HG02840 (cell line): ENCODE measurements at regions not wholly inside any gene's neighbourhood (a gene's known extent, or its start where the extent isn't known, plus 50 kb on each side); places are given as distances from the start of the nearest gene placed in this dataset.
"Not testable (repeated sequence)": the region's sequence is repeated elsewhere in the genome, so short reads cannot be mapped to it uniquely, and the experiment has no call there.

Experiments used
- ATAC-seq: cut with Tn5 transposase; IDR thresholded peaks from one replicate; pipeline ENCODE4 v1.9.1; 2021; ENCODE audit warnings: mild to moderate bottlenecking, moderate library complexity, moderate number of reproducible peaks; ENCODE audit not compliant: unreplicated experiment, low FRiP score

DNA sequence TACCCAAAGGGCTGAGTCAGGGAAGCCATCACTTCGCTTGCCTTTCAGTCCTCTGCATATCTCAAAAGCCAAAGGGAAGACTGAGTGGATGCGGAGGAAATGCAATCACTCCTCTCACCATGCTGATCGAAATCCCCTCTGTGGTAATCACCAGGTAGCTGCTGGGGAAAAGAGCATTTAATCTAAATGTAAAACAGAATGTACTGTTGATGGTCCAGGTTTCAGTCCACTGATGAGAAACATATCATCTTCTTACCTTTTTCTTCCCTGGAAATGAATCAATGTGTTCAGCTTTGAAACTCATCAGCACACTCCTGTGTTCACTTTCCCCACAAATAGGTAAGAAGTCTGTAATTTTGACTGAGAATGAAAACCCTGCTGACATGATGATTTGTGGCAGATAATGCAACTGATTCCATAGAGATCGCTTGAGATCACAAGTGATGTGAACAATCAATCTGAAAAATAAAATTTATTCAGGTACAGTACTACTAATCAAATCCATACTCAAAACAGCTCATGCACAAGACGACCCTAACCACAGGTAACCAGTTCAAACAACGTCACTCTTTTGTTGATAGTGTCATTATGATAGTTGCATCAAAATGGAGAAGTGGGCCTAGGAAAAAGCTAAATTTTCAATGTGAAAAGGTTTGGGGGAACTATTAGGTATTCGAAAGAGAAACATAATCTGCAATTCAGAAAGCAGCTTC lies 454.0 kb upstream of the RGMB start:
- no peak for ATAC-seq

DNA sequence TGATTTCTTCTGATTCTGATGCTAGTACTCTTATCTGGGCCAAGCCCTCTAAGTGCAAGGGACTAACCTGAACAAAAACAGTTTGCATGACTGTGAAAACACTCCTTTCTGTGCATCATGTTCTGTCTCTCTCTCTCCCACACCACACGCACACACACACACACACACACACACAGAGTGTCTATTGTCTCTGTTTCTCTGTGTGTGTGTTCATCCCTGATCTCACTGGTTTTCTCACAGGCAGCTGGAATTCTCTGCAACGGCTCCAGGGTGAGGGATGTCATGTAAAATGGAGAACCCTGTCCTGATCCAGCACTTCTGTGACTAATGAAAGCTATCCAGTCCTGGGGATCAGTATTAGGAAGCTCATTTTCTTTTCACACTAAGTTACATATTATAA lies 453.1 kb upstream of the RGMB start:
- no peak for ATAC-seq

DNA sequence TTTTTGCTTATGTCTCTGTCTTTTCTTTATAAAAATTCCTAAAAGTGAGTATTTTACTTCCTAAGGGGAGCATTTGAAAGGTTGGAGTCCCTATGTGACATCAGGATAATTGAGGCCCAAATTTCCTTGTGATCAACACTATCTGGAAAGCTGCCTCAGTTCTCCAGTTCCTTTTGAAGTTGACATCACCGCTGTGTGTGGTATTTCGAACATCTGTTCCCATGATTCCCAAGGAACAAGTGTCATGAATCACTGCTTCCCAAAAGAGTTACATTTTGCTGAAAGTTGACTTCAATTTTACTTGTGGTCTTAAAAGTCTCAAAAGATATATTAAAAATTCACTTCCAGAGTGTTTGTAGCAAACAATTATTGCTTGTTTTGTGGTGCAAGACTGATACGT lies 452.1 kb upstream of the RGMB start:
- ATAC-seq, result no peak

DNA sequence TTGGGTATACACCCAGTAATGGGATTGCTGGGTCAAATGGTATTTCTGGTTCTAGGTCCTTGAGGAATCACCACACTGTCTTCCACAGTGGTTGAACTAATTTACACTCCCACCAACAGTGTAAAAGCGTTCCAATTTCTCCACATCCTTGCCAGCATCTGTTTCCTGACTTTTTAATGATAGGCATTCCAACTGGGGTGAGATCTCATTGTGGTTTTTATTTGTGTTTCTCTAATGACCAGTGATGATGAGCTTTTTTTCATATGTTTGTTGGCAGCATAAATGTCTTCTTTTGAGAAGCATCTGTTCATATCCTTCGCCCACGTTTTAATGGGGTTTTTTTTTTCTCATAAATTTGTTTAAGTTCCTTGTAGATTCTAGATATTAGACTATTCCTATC lies 448.3 kb upstream of the RGMB start:
- not testable (repeated sequence) for ATAC-seq

DNA sequence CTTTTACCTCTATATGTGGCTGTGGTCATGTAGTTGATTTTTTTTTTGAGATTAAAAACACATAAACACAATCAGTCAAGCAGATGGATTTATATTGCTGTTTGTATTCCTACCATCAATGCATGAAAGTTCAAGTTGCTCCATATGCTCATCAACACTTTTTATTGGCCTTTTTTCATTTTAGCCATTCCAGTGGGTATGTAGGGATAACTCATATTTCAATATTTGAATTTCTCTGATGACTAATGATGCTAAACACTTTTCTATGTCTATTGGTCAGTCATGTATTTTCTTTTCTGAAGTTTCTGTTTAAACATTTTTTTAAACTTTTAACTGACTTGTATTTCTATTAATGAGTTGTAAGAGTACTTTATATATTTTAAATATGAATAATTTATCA lies 445.4 kb upstream of the RGMB start:
- no peak for ATAC-seq

DNA sequence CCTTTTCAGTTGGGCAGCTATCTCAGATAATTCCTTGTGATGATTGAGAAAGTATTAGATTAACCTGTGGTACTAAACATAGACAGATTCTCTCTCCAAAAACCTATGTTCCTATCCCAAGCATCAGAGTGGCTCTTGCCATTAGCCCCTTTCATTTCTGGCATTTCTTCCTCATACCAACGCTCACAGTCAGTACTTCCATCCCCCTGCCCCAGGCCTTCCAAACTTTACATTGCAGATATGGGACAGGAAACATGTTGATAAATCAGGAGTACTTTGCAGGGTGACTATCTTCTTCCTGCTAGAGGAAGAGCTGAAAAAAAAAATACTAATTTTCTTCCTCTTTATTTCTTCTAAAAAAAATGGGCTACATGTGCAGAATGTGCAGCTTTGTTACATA lies 442.6 kb upstream of the RGMB start:
- ATAC-seq, result no peak

DNA sequence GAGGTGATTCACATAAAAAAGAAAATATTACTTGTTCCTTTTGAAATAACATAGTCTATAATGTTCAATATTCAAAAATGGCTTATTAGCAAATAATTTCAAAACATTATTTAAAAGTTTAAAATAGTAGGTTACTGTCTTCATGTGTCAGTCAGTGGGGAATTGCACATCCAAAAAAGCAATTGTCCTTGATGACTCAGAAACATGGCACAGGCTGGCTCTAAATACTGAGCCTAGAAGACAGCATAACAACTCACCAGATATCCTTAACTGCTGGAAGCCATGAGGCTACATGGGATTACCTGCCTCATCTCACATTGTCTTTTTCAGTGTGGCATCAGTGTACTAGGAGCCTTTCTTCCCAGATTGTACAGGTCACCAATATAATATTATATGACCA lies 439.5 kb upstream of the RGMB start:
- ATAC-seq, result no peak

DNA sequence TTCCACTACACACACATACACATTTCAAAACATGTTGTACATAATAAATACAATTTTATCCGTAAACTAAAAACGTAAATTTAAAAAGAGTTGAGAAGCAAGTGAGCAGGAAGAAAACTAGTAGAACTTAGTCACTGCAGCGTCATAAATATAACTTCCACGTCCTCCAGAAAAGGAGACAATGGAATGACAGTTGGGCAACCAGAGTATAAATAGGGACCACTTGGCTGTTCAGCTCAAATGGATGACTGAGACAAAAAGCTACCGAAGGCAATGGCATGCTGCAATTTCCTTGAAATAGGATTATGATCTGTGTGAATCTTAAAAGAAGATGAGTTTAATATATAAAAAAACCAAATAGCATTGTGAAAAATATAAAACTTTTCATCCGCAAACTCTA lies 438.5 kb upstream of the RGMB start:
- no peak for ATAC-seq

DNA sequence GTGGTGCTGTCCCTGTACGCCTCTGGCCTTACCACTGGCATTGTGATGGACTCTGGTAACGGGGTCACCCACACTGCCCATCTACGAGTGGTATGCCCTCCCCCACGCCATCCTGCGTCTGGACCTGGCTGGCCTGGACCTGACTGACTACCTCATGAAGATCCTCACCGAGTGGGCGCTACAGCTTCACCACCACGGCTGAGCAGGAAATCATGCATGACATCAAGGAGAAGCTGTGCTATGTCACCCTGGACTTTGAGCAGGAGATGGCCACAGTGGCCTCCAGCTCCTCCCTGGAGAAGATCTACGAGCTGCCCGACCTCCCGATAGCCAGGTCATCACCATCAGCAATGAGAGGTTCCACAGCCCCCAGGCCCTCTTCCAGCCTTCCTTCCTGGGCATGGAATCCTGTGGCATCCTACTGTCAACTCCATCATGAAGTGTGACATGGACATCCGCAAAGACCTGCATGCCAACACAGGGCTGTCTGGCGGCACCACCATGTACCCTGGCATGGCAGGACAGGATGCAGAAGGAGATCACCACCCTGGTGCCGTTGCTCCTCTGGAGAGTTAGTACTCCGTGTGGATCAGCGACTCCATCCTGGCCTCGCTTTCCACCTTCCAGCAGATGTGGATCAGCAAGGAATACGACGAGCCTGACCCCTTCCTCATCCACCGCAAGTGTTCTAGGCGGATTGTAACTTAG lies 434.2 kb upstream of the RGMB start:
- no peak for ATAC-seq

DNA sequence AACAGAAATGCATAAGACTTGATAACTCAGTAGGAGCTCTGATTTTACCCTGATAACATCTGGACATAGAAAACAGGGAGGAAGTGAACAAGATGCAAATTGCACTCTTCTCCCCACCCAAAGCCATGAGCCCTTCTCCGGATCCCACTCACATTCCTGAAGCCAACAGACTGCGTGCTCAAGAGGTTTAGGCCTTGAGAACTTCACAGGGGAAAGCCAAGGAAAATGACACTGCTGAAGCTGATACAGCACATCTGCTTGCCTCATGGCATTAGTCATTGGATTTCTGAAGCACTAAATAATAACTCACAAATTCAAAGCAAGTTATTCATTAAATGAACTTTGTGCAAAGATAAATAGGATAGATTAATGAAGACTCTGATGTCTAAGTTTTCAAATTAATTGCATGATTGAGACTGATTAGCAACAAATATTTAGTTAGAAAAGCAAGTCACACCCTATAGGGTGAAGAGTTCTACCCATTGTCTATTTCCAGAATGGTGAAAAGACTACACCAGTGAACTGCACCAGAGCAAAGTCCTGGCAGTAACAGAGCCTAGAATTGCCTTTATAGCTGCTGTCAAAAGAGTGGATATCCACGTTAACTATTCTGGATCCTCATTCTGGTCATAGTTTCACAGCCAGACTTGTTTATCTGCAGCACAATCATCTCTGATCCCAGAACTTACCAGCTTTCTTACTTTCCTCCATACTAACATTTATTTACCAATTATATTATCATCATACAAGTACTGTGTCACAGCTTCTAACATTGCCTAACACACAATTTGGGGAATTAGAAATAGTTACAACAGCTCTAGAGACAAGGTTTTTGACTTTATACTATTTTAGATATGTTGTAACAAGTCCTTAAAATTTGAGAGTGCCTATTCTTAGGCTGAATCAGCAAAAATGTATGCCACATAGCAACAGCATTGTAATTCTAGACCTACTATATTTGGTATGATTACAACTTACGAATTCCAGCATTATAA lies 432.1 kb upstream of the RGMB start:
- no peak for ATAC-seq

DNA sequence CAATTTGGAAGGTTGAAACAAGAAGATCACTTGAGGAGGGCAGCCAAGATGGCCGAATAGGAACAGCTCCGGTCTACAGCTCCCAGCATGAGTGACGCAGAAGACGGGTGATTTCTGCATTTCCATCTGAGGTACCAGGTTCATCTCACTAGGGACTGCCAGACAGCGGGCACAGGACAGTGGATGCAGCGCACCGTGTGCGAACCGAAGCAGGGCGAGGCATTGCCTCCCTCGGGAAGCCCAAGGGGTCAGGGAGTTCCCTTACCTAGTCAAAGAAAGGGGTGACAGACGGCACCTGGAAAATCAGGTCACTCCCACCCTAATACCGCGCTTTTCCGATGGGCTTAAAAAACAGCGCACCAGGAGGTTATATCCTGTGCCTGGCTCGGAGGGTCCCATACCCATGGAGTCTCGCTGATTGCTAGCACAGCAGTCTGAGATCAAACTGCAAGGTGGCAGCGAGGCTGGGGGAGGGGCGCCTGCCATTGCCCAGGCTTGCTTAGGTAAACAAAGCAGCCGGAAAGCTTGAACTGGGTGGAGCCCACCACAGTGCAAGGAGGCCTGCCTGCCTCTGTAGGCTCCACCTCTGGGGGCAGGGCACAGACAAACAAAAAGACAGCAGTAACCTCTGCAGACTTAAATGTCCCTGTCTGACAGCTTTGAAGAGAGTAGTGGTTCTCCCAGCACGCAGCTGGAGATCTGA lies 430.4 kb upstream of the RGMB start:
- not testable (repeated sequence) for ATAC-seq

DNA sequence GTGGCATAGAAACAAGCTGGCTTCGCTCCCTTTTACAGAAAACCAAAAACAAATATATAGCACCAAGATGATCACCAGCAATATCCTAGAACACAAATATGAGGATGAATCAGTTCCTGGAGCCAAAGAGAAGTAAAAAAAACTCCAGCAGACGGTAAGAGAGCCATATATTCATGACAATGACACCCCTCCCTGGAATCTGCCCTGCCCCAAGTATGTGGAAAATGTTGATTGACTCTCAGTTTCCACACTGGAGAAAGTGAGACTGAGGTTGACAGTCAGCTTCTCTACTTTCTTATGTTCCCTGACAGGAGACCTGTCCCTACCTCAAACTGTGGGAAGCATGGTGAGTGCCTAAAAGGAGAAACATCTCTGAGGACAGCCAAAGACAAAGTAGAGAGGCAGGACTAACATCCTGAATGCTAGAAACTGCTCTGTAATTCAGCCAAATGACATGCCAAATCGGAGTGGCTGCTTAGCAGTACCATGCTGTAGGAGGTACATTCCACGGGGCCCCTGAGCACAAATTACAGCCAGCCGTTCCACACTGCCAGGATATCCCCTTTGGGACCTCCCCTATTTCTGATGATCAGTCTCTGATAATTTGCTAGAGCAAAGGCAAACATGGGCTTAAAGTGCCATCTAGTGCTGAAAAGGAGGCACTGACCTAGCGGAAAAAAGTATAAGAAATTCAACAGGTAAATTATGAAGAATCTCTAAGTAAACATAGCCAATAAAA lies 424.0 kb upstream of the RGMB start:
- no peak for ATAC-seq

DNA sequence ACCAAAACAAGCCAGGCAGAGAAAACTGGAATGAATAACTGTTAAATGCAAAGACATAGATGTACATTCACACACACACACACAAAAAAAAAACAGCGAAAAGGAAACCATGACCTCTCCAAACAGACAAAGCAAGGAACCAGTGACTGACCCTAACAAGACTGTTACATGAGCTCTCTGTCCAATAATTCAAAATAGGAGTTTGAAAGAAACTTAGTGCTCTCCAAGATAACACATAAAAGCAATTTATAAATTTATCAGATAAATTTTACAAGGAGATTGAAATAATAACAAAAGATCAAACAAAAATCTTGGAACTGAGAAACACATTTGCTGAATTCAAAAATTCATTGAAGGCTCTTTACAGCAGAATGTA lies 423.5 kb upstream of the RGMB start:
- no peak for ATAC-seq

DNA sequence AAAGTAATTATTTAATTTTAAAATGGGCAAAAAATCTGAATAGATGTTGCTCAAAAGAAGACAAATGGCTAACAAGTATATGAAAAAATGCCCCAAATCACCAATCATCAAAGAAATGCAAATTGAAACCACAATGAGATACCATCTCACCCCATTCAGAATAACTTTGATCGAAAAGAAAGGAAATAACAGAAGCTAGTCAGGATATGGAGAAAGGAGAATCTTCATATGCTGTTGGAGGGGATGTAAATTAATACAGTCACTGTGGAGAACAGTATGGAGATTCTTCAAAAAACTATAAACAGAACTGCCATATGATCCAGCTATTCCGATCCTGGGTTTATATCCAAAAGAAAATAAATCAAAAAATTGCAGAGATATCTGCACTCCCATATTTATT lies 418.5 kb upstream of the RGMB start:
- ATAC-seq, result no peak

DNA sequence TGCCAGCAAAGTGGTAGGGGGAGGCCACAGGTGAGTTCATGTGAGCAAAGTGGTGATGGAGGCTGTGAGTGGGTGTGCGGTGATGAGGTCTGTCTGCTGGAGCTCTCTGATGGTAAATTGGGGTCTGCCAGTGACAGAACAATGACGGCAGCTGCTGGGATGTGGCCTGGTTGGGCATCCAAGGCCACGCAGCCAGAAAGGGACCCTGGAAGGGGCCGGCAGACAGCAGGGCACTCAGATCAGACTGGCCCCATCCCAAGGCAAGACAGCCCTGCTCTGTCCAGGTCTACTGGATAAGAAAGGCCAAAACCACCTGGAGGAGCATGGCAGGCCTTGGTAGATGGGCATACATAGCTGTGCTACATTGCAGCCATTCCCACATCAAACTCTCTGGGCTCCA lies 412.9 kb upstream of the RGMB start:
- ATAC-seq, result no peak

DNA sequence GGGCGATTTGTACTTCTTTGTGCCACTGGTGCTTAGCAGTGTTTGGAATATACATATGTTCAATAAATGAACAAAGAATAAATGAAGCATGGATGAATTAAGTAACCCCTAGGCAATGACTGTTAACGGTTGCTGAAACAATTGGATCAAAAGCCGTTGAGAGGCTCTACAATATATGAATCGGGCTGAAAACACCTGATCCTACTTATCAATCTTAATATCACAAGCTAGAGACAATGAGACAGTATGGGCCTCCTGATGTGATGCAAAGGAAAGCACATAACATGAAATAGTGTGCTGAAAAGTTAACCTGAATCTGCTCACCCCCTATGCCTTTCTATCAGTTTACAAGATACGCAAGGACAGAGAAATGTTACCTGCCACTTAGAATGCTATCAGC lies 410.3 kb upstream of the RGMB start:
- no peak for ATAC-seq

DNA sequence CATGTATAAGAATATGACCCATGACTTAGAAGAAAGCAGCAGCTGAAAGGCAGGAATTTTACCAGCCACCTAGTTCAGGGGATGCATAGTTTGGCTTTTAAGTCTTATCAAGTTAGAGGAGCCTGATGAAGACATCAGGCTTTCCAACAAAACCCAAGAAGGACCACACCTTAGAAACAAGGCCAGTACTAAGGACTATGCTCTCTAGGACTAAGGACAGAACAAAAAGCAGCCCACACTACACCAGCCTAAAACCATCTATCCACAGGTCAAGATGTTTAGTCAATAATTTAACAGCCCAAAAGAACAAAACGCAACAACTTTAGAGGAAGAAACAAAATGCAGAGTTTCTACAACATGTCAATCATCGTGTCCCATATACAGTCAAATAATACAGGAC lies 408.9 kb upstream of the RGMB start:
- no peak for ATAC-seq

DNA sequence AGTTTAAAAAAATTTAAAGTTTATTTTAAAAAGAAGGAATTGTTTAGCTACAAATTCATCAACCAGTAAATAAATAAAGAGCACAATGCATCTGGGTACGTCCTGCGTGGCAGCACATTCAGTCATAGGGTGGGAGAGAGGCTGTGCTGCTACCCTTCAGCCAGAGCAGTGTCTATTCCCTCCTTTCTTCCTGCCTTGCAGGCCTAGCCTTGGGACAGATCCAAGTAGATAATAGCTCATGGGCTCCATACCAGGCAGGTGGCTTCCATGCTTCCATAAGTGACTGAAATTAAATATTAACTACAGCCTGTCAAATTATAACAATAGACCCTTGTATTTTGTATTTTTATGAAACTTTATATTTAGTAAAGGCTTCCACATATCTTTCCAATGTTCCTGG lies 408.3 kb upstream of the RGMB start:
- no peak for ATAC-seq

DNA sequence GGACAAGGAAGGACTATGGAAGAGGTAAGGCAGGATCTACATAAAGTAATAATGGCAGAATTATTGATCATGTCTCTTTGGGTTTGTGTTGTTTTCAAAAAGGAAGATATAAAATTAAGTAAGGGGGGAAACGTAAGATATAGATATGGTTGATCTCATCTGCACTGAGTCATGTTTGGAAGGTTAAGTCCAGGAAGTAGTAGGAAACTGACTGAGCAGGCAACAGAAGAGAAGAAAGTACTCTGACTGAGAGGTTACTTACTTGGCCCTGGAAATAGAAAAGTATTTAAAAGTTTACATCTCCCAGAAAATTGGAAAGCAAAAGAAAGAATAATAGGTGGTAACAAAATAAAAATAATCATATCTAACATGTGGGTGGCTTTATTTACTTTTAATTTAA lies 405.3 kb upstream of the RGMB start:
- ATAC-seq, result no peak

DNA sequence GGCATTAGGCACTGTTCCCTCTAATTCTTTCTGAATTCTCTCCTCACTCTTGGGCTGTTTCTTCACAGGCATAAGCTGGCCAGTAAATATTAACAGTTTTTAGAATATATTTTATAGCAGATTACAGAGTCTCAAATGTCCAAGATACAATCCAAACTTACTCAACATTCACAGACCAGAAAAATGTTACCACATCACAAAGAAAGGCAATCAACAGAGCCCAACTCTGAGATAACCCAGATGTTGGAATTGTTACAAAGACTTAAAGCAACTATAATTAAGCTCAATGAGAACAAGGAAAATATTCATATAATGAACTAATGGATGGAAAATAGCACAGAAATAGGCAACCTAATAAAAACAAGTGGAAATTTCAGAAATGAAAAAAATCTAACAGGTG lies 401.1 kb upstream of the RGMB start:
- ATAC-seq, result no peak
